ENCODE measurements at regions not wholly inside any gene's neighbourhood (a gene's known extent, or its start where the extent isn't known, plus 50 kb on each side); places are given as distances from the start of the nearest gene placed in this dataset.

DNA sequence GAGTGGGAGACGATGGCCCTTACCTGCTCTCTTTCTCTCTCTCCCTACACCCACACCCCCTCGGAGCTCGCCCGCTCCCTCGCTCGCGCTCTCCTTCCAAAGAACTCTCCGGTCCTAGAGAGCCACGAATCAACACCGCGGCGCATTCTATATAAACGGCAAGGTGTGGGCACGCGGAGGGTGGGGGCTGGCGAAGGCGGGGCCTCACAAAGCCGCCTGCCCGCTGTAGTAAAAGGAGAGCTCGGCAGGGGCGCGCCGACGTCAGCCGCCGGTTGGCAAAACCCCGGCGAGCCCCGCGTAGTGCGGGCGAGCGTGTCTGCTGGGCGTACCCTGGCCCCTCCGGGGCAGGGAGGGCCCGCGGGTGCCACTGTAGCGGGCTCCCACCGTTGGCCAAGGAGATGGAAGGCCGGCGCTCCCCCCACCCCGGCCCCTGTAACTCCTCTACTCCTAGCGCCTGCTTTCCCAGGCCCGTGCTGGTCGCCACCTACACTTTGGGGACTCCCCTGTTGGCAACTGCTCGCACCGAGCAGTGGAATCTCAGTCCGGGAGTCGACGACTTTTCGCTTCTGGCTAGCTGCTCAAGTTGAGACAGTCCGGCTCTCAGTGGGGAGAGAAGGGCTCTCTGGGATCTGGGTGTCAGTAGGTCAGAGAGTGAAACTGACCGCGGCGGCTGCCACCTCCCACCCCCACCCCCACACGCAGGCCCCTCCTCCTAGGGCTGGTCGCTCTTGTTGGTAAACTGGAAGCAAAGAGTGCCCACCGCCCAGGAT lies 325.5 kb upstream of the F9 start:
- no peak for DNase-seq (ENCODE audit: low spot score)
- intact Hi-C loops (cut with micrococcal nuclease; ENCODE audit: unreplicated experiment), result no loop called here
- Histone ChIP-seq H3K4me1 (ENCODE audit: insufficient read depth, low read length, poor library complexity, severe bottlenecking) (no peaks in the 10 kb centered on the region), H2AFZ (ENCODE audit: low read length) (no peak overlapping the region), H3K27ac (ENCODE audit: low read depth, low read length, poor library complexity, severe bottlenecking) (no peak overlapping the region), H3K4me3 (ENCODE audit: low read depth, low read length, poor library complexity, severe bottlenecking) (no peak overlapping the region), H3K9me3 (ENCODE audit: low read length) (no peaks in the 10 kb centered on the region), H3K79me2 (ENCODE audit: insufficient read depth, low read depth, low read length) (no peaks in the 10 kb centered on the region), H4K20me1 (ENCODE audit: insufficient read depth, low read length) (no peaks in the 10 kb centered on the region), H3K9me2 (ENCODE audit: insufficient read depth, low read length) (no peaks in the 10 kb centered on the region), H3K4me2 (ENCODE audit: low read length) (no peak overlapping the region), H3K36me3 (ENCODE audit: insufficient read depth, low read length) (no peaks in the 10 kb centered on the region)
- ChIA-PET POLR2A (no interaction called here), CTCF (ENCODE audit: unreplicated experiment) (no interaction called here)
- BruUV-seq (replicated peaks), result no TSS peak
- no peak for TF ChIP-seq EZH2phosphoT487 (IDR thresholded peaks at IDR 0.05; ENCODE audit: borderline replicate concordance, low read depth, low read length)
- TF ChIP-seq, protein P1, sequence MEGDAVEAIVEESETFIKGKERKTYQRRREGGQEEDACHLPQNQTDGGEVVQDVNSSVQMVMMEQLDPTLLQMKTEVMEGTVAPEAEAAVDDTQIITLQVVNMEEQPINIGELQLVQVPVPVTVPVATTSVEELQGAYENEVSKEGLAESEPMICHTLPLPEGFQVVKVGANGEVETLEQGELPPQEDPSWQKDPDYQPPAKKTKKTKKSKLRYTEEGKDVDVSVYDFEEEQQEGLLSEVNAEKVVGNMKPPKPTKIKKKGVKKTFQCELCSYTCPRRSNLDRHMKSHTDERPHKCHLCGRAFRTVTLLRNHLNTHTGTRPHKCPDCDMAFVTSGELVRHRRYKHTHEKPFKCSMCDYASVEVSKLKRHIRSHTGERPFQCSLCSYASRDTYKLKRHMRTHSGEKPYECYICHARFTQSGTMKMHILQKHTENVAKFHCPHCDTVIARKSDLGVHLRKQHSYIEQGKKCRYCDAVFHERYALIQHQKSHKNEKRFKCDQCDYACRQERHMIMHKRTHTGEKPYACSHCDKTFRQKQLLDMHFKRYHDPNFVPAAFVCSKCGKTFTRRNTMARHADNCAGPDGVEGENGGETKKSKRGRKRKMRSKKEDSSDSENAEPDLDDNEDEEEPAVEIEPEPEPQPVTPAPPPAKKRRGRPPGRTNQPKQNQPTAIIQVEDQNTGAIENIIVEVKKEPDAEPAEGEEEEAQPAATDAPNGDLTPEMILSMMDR (conservative IDR thresholded peaks at IDR 0.05; ENCODE audit: low read length), result no peak

DNA sequence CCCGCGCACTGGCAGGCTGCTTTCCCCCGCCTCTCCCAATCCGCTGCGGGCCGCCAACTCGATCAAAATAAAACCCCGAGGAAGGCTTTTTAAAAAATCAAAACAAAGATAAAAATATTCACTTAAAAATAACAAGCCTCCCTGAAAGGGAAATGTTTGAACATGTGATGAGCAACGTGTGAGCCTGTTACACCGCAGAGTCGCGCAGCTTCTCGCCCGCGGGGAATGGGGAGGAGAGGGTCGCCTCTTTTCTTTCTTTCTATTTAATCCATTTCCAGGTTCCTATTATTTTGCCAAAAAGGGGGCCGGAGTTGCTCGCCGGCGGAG lies 326.0 kb upstream of the F9 start:
- ChIA-PET POLR2A (no interaction called here), CTCF (ENCODE audit: unreplicated experiment) (no interaction called here)
- no peaks in the 10 kb centered on the region for H3K9me3 ChIP-seq (ENCODE audit: low read length)
- TF ChIP-seq, protein P1 (conservative IDR thresholded peaks at IDR 0.05; ENCODE audit: low read length), result no peak
- TF ChIP-seq EZH2phosphoT487 (IDR thresholded peaks at IDR 0.05; ENCODE audit: borderline replicate concordance, low read depth, low read length), result no peak
- H3K36me3 ChIP-seq (ENCODE audit: insufficient read depth, low read length), result no peaks in the 10 kb centered on the region
- H3K9me2 ChIP-seq (ENCODE audit: insufficient read depth, low read length), result no peaks in the 10 kb centered on the region
- intact Hi-C loops (cut with micrococcal nuclease; ENCODE audit: unreplicated experiment), result no loop called here
- no peaks in the 10 kb centered on the region for H4K20me1 ChIP-seq (ENCODE audit: insufficient read depth, low read length)
- no peak overlapping the region for H3K4me3 ChIP-seq (ENCODE audit: low read depth, low read length, poor library complexity, severe bottlenecking)
- H3K4me2 ChIP-seq (ENCODE audit: low read length), result no peak overlapping the region
- H2AFZ ChIP-seq (ENCODE audit: low read length), result no peak overlapping the region
- DNase-seq (ENCODE audit: low spot score), result no peak
- BruUV-seq (replicated peaks), result no TSS peak
- no peaks in the 10 kb centered on the region for H3K79me2 ChIP-seq (ENCODE audit: insufficient read depth, low read depth, low read length)
- H3K4me1 ChIP-seq (ENCODE audit: insufficient read depth, low read length, poor library complexity, severe bottlenecking), result no peaks in the 10 kb centered on the region
- no peak overlapping the region for H3K27ac ChIP-seq (ENCODE audit: low read depth, low read length, poor library complexity, severe bottlenecking)

DNA sequence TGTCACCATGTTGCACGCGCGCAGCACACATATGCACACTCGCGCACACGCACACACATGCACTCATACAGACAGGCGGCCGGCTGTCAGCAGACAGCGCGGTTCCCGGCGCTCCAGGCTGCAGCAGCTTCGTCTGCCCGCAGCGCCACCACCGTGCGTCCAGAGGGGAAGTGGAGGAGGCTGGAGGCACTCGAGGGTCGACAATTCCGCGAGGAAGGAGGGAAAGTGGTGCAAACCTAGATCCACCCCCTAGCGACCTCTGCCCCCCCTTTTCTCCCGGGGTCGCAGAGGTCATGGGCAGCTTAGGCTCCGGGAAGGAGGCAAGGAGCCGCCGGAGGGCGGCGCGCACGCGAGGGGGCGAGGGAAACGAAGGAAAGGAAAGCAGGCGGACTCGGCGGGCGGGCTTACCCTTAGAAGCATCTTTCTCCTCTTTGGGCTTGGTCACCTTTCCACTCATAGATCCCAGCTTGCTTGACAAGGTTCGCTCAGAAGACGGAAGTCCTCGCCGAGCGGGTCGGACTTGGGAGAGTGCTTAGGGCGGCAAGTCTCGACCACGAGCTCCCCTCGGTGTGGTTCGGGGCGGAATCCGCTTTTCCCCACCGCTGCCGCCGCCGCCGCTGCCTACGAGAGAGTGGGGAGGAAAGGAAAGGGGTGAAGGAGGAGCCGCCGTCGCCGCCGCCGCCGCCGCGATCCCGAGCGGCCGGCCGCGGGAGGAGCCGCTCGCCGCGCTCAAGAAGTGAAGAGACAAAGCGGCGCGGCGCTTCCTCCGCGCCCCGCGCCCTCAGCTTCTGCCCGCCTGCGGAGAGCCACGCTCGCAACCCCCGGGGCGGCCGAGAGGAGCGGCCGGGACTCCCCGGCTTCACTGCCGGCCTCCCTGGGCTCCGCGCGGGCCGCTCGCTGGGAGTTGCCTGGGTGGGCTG lies 326.6 kb upstream of the F9 start:
- Histone ChIP-seq H3K9me2 (ENCODE audit: insufficient read depth, low read length) (no peaks in the 10 kb centered on the region), H3K4me1 (ENCODE audit: insufficient read depth, low read length, poor library complexity, severe bottlenecking) (no peaks in the 10 kb centered on the region), H4K20me1 (ENCODE audit: insufficient read depth, low read length) (no peaks in the 10 kb centered on the region), H3K9me3 (ENCODE audit: low read length) (no peaks in the 10 kb centered on the region), H3K79me2 (ENCODE audit: insufficient read depth, low read depth, low read length) (no peaks in the 10 kb centered on the region), H3K36me3 (ENCODE audit: insufficient read depth, low read length) (no peaks in the 10 kb centered on the region), H3K4me3 (ENCODE audit: low read depth, low read length, poor library complexity, severe bottlenecking) (no peak overlapping the region), H2AFZ (ENCODE audit: low read length) (no peak overlapping the region), H3K4me2 (ENCODE audit: low read length) (no peak overlapping the region), H3K27ac (ENCODE audit: low read depth, low read length, poor library complexity, severe bottlenecking) (no peak overlapping the region)
- TF ChIP-seq, protein P1 (conservative IDR thresholded peaks at IDR 0.05; ENCODE audit: low read length), result no peak
- TF ChIP-seq EZH2phosphoT487 (IDR thresholded peaks at IDR 0.05; ENCODE audit: borderline replicate concordance, low read depth, low read length), result no peak
- no peak for DNase-seq (ENCODE audit: low spot score)
- intact Hi-C loops (cut with micrococcal nuclease; ENCODE audit: unreplicated experiment), result no loop called here
- CTCF ChIA-PET (ENCODE audit: unreplicated experiment), result no interaction called here
- no TSS peak for BruUV-seq (replicated peaks)
- POLR2A ChIA-PET, result no interaction called here
